GM18861 (cell line): ENCODE measurements at regions not wholly inside any gene's neighbourhood (a gene's known extent, or its start where the extent isn't known, plus 50 kb on each side); places are given as distances from the start of the nearest gene placed in this dataset.

ENCODE experiments used
- ATAC-seq: cut with Tn5 transposase; IDR thresholded peaks from one replicate; pipeline ENCODE4 v1.9.1; 2021; ENCODE audit not compliant: unreplicated experiment

GRCh38 chr2:183606718-183607085, 482.5 kb downstream of the NUP35 start:
- ATAC-seq, result no peak

GRCh38 chr2:183607995-183608394, 483.8 kb downstream of the NUP35 start:
- ATAC-seq, result no peak

- no peak for ATAC-seq
These were observed 484.5 kb downstream of the NUP35 start for GRCh38 chr2:183608747-183609146.

GRCh38 chr2:183610724-183611123, 486.5 kb downstream of the NUP35 start:
- ATAC-seq, result no peak

GRCh38 chr2:183614799-183615435, 490.7 kb downstream of the NUP35 start:
- no peak for ATAC-seq

GRCh38 chr2:183623227-183623626, 499.0 kb downstream of the NUP35 start:
- no peak for ATAC-seq

- no peak for ATAC-seq
These were observed 506.7 kb downstream of the NUP35 start for GRCh38 chr2:183630964-183631363.

- ATAC-seq, result no peak
These were observed 531.9 kb downstream of the NUP35 start for GRCh38 chr2:183656121-183656520.

GRCh38 chr2:183665425-183665824, 541.2 kb downstream of the NUP35 start:
- no peak for ATAC-seq

GRCh38 chr2:183666031-183666430, 541.8 kb downstream of the NUP35 start:
- ATAC-seq, result no peak

GRCh38 chr2:183671233-183671632, 547.0 kb downstream of the NUP35 start:
- ATAC-seq, result no peak

- ATAC-seq, result no peak
These were observed 554.7 kb downstream of the NUP35 start for GRCh38 chr2:183678908-183679307.

GRCh38 chr2:183680573-183680972, 556.3 kb downstream of the NUP35 start:
- ATAC-seq, result no peak

GRCh38 chr2:183684686-183685085, 560.4 kb downstream of the NUP35 start:
- no peak for ATAC-seq

- ATAC-seq, result no peak
These were observed 571.8 kb downstream of the NUP35 start for GRCh38 chr2:183696028-183696427.

GRCh38 chr2:183709829-183710228, 585.6 kb downstream of the NUP35 start:
- ATAC-seq, result no peak

- no peak for ATAC-seq
These were observed 594.0 kb downstream of the NUP35 start for GRCh38 chr2:183718246-183718645.

GRCh38 chr2:183723278-183723677, 599.0 kb downstream of the NUP35 start:
- ATAC-seq, result no peak

- ATAC-seq, result no peak
These were observed 605.1 kb downstream of the NUP35 start for GRCh38 chr2:183729380-183729779.

GRCh38 chr2:183740241-183740640, 616.0 kb downstream of the NUP35 start:
- ATAC-seq, result no peak

GRCh38 chr2:183752571-183752970, 628.3 kb downstream of the NUP35 start:
- no peak for ATAC-seq

GRCh38 chr2:183759033-183759432, 634.8 kb downstream of the NUP35 start:
- ATAC-seq, result no peak

GRCh38 chr2:183773775-183774174, 649.5 kb downstream of the NUP35 start:
- no peak for ATAC-seq
